ENCODE measurements at regions not wholly inside any gene's neighbourhood (a gene's known extent, or its start where the extent isn't known, plus 50 kb on each side); places are given as distances from the start of the nearest gene placed in this dataset.

GRCh38 chr12:94026596-94026995, 121.8 kb upstream of the PLXNC1 start:
- intact Hi-C loops (cut with micrococcal nuclease) = no loop called here

- intact Hi-C loops (cut with micrococcal nuclease) = no loop called here
These were observed 120.8 kb upstream of the PLXNC1 start for GRCh38 chr12:94027561-94027960.

DNA sequence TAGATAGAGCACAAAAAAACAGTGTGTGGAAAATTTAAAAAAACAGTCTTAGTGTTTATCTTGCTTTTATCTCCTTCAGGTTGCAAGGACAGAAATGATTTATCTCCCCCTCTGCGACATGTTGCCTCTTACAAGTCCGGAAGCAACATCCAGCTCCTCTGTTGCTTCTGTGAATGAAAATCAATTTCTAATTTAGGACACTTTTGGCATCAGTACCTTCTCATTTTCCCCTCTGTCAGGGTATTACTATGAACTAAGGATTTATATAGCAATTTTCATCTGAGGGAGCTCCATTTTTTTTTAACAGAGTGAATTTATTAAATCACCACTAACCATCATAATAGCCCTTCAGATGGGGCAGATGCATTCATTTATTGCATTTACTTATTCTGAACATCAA, 116.6 kb upstream of the PLXNC1 start:
- intact Hi-C loops (cut with micrococcal nuclease) = no loop called here

DNA sequence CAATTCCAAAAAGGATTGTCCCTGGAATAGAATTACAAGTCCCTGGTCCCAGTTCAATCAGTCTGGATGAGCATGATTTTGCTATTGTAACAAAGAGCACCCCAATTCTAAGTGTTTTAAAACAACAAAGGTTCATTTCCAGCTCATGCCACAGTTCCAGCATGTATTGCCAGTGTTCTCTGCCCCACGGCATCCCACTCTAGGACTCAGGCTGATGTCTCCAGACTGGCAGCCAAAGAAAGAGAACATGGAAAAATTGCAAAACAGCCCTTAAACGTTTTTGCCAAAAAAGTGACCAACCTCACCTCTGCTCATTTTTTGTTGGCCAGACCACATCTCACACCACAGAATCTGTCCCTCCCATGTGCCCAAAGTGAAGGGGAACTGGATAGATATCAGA, 116.0 kb upstream of the PLXNC1 start:
- intact Hi-C loops (cut with micrococcal nuclease) = no loop called here

GRCh38 chr12:94033101-94033500, 115.3 kb upstream of the PLXNC1 start:
- intact Hi-C loops (cut with micrococcal nuclease) = no loop called here

DNA sequence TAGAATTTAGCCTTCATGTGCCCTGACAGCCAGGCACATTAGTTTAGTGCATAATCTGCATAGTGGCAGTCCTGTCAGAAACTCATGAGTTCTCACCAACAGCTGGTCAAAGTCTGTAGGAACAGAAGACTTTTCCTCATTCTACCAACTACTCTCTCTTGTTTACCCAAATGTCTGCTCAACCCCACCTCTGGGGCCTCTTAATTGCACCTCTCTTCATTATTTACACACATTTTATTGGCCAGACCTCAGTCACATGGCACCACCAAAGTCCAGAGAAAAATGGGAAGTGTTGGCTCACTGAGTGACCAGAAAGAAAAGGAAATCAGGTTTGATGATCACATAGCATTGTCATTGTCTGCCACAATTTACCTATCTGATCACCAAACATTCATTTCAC, 114.6 kb upstream of the PLXNC1 start:
- intact Hi-C loops (cut with micrococcal nuclease) = no loop called here

DNA sequence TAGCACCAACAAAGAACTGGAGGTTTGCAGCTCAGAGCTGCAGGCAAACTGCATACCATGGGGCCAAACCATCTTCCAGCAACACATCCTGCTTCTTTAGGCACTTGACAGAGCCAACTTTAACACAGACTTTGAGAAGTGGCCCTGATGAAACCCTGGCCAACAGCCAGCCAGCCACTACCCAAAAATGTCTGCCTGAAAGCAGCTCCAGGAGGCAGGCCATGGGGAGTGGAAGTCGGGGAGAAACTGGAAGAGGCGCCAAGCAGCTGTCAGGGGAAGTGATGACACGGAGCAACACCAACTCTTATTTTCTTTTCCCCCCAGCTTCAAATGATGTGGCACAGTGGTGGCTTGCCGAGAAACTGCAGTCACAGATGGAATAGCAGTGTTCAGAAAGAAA, 110.9 kb upstream of the PLXNC1 start:
- intact Hi-C loops (cut with micrococcal nuclease) = no loop called here

GRCh38 chr12:94038605-94039004, 109.8 kb upstream of the PLXNC1 start:
- intact Hi-C loops (cut with micrococcal nuclease) = no loop called here

GRCh38 chr12:94039199-94039840, 109.1 kb upstream of the PLXNC1 start:
- intact Hi-C loops (cut with micrococcal nuclease) = no loop called here

GRCh38 chr12:94039914-94040313, 108.5 kb upstream of the PLXNC1 start:
- intact Hi-C loops (cut with micrococcal nuclease) = no loop called here

GRCh38 chr12:94041850-94042249, 106.5 kb upstream of the PLXNC1 start:
- intact Hi-C loops (cut with micrococcal nuclease) = no loop called here

DNA sequence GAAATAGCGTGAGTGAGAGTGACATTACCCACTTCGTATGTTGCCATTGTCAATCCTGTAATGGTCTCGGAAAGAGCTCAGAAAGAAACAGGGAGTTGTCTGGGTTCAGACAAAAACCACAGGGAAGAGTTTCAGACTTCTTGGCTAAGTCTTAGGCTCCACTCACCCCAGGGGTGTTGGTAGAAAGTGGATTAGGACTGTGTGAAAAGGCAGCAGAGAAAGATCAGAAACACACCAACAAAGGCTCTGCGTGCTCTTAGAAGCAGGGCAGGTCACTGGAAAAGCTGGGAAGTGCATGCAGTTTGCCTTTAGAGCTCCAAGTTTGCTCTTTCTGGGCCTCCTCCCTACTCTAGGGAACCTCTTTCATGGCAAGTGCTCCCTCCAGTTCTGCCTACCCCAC, 106.1 kb upstream of the PLXNC1 start:
- intact Hi-C loops (cut with micrococcal nuclease) = no loop called here

DNA sequence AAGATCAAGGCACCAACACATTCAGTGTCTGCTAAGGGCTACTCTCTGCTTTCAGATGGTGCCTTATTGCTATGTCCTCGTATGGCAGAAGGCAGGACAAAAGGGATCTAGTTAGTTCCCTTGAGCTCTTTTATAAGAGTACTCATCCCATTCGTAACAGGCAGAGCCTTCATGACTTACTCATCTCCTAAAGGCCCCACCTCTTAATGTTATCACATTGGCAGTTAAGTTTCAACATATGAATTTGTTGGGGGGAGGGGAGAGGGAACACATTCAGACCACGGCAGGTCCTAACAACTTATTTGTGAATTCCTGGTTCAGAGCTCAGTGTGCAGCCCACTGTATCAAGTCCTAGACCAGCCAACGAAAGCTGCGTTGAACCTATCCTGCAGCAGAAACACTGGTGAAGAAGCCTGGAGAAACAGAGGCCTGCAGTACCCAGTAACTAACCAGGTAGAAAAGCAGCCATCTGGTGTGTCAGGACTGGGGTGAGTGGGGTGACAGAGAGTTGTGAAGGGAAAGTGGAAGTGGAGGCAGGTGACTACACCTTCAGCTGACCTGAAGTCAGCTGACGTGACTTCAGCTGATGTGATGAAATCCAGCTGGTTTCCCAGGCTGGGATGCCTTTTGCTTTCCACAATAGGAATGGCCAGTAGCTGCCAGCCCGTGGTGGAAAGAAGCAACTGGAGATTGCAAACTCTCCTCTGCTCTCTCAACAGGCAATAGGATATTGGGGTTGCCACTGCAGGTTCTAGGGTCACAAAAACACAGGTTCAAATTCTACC, 101.6 kb upstream of the PLXNC1 start:
- intact Hi-C loops (cut with micrococcal nuclease) = no loop called here

DNA sequence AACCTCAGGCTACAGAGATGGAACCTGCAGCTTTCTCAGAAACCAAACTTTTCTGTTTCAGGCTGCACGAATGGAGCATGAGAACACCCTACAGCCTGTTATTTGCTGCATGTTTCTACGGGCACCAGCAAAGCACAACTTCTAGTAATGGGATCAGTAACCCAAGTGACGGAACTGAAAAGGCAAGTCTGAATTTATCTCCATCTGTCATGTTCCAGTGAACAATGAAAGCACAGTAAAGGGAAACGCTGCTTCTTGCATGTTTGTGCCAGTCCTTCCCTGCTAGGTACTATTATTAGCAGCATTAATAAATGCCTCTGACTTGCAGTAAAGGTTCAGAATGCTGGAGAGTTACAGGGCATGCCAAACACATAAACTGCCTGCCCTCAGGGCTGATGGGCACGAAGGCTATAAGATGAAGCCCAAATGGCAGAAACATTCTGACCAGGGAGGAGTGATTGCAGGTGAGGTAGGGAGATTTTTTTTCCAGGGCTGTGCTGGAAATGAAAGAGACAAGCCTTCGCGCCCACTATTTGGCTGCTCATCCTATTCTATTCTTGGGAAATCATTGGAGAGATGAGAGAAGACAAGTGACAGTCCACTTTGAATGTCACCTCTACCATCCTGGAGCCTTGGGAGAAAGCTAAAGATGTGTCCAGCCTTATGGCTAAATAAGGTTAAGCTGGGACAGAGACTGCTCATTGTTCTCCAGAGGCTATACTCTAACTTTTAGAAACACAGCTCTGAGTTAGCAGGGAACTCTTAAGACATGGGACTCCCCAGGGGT, 100.4 kb upstream of the PLXNC1 start:
- intact Hi-C loops (cut with micrococcal nuclease) = no loop called here

DNA sequence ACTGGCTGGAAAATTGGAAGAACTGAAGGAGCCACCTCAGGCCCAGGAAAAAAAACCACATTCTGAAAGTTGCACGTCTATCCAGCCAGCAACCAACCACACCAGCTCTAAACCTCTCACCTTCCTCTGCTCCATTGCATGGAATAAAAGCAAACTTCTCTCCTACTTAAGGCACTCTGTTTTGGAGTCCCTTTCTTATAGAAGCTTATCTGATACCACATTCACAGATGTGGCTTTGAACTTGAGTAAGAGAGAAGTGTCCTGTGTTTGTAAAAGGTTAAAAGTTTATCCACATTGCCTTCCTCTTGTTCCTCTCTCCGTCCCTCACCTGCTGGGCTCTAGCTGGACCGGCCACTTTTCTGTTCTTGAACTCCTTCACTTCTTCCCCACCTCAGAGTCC, 99.6 kb upstream of the PLXNC1 start:
- intact Hi-C loops (cut with micrococcal nuclease) = no loop called here

DNA sequence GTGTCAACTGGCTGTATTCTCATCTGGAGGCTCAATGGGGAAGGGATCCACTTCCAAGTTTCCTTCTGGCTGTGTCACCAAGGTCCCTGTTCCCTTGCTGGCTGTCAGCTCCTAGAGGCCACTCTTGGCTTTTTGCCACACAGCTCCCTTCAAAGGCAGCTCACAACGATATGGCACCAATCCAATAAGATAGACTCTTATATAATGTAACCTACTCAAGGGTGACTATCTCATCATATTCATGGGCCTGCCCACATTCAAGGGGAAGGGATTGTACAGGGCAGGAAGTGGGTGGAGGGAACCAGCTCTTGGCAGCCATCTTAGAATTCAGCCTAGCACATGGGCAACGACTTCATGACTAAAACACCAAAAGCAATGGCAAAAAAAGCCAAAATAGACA, 98.7 kb upstream of the PLXNC1 start:
- intact Hi-C loops (cut with micrococcal nuclease) = no loop called here

DNA sequence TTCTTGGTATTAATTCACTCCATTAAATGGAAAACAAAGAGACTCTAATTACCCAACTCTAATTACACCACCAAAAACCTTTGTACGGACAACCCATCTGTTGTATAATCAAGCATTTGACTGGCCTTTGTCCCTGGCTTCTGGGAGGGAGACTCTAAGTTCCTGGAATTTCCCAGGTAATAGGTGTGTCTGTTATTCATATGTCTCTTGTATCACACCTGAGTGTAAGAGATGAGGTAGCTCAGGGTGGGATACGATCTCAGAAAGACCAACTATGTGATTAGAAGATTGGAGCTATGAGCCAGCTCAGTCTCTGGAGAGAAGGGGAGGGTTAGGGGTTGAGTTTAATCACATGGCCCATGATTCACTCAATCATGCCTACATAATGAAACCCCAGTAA, 94.7 kb upstream of the PLXNC1 start:
- intact Hi-C loops (cut with micrococcal nuclease) = no loop called here

DNA sequence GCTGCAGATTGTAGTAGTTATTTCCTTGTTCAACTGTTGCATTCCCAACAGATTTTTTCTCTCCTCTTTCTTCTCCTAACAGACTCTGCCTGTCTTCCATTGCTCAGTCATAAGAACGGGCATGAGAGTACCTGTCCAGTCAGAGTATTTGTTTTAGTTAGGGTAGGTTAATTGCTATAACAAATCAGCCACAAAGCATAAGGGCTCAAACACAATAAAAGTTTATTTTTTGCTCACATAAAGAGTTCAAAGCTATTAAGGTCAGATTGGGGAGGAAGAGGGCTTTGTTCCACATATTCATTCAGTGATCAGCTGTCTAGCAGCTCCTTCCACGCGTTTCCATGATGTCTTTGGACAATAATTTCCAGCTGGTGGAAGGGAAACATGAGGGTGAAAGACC, 92.8 kb upstream of the PLXNC1 start:
- intact Hi-C loops (cut with micrococcal nuclease) = no loop called here

GRCh38 chr12:94056419-94057158, 91.8 kb upstream of the PLXNC1 start:
- intact Hi-C loops (cut with micrococcal nuclease) = no loop called here

- intact Hi-C loops (cut with micrococcal nuclease) = no loop called here
These were observed 90.9 kb upstream of the PLXNC1 start for GRCh38 chr12:94057262-94058151.

Measured in T-helper 1 cell treated with Interleukin-12 subunit alpha and Interleukin-12 subunit beta and Interleukin-4 antibody, amounts not matched to agents 30 ng/mL and 1 ng/mL, for 36 hours (primary cell).